Stimulated activated CD4-positive, alpha-beta T cell treated with anti-CD3 and anti-CD28 coated beads, Interleukin-1b, Interleukin-23, amount 100 ng/mL, for 24 hours (primary cell): ENCODE measurements at regions not wholly inside any gene's neighbourhood (a gene's known extent, or its start where the extent isn't known, plus 50 kb on each side); places are given as distances from the start of the nearest gene placed in this dataset.

ENCODE experiments used
- DNase-seq, 4 experiments: peaks; one replicate each; pipeline ENCODE4 v3.0.0-alpha.2; 2020; ENCODE audit warnings: low read depth in 4 of 4, low spot score in 1 of 4

- DNase-seq, result no peak
Observed at GRCh38 chr10:2284071-2284470, 546.7 kb upstream of the ADARB2 start.

DNA sequence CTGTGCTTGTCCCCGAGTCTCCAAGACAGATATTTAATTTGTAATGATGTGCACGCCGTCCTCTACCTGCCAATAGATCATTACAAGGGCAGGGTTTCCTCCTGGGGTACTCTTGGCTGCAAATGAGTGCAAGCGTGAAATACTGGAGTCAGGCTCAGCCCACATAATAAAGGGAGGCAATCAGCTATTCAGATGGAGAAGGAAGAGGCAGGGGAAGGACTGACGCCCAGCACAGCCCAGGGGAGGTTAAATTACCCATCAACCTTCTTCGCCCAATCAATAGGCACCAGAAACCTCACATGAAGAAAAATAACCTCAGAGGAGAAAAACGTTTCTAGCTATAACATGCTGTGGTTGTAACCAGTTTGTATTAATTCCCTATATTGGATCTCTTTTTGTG, 544.9 kb upstream of the ADARB2 start:
- no peak for DNase-seq

DNA sequence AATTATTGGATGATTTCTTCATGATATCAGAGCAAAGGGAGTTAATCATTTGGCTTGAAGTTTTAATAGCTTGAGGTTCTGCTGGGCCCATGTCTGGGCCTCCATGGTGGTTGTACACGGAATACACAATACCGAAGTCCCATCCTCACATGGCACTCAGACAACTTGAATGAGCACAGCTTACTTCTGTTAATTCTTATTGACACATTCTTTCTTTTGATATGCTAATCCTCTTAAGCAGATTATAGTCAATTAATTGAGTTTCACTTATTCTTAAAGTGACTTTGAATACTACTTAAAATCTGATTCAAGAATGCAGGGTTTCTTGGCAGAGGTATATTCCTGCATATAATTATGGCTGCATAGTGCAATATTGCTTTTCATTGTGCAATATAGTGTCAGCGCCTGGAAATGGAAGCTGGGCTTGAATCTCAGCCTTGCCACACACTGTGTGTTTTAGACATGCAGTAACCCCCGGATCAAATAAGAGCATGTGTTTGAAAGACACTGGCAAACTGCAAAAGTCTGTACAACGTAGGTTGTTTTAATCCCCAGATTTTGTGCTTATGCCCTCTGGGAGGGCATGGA, 543.5 kb upstream of the ADARB2 start:
- no peak for DNase-seq

DNA sequence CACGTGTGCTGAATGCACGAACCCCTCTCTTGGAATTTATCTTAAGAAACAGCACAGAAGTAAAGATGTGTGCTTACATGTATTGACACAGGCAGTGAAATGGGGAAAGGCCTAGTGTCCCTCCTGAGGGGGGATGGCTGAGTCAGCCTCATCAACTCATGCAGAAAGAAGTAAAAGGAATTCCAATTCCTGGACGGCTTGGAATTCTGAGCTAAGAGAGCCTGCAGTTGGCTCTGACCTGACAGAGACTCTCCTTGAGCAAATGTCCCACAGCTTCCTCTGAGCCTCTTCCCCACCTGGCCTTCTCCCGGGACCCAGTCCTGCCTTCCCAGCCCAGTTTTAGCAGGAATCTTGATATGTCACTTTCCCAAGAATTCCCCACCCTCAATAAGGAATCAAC, 542.4 kb upstream of the ADARB2 start:
- no peak for DNase-seq

DNA sequence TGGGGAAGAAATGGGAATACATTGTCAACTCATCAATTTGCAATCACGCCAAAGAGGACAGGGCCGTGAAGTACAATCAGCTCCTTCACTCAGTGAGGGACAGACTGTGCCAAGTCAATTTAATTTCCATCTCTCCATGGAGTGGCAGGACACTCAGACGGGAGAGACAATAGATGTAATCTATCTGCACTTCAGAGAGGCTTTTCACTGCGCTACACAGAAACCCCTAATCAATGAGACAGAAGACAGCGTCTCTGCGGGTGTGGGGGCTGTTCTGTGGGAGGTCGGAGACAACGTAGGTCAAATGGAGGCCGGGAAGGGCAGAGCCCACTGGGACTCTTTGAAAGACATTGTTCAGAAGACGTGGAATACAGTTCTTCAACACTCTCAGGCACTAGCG, 541.0 kb upstream of the ADARB2 start:
- no peak for DNase-seq

DNA sequence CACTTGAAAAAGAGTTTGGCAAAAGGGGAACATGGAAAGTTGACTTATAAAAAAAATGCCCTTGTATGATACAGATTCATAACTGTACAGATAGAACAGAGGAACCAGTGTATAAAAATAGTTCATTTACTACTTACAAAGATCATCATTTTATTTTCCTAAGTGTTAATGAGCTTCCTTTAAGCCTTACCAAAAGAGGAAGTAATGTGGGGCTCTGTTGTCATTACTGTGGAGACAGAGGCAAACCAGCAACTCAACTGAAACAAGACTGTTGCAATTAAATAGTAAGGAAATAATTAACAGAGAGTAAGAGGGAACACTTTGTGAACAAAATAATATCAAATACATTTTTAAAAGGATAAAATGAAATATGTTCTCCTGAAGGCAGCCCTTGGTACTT, 526.2 kb upstream of the ADARB2 start:
- DNase-seq, result no peak

DNA sequence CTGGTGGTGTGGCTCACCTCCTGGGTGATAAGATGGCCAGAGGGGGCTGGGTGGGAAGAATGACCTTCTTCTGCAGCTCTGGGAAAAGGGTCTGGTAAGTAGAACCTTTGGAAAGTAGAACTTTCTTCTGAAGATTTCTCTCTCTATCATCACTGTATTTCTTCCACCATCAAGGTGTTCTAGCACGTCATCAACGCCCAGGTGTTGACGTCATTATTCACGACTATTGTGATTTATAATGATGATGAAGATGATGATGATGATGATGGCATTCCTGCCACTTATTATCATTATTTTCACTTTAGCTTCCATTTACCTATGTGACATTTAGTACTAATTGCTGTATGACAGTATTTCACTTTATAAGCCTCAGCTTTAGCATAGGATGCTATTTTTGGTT, 525.6 kb upstream of the ADARB2 start:
- no peak for DNase-seq

- DNase-seq, result no peak
Observed at GRCh38 chr10:2262333-2262732, 525.0 kb upstream of the ADARB2 start.

DNA sequence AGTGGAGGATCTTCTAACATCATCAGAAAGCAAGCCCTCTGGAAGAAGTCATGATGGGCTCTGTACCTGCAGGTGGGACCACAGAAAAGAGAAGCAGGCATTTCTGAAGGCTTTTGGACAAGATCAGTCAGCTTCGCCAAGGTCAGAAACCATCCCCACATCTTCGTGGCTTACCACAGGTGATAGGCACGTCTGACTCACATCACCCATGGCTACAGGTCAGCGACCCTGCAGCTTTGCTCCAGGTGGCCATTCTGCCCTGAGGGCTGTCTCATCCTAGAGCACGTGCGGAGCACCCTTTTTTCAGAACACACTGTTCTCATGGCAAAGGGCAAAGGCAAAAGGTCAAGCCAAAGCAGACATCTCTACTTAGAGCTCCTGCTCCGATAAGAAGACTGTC, 518.9 kb upstream of the ADARB2 start:
- no peak for DNase-seq

GRCh38 chr10:2252096-2252495, 514.8 kb upstream of the ADARB2 start:
- no peak for DNase-seq

DNA sequence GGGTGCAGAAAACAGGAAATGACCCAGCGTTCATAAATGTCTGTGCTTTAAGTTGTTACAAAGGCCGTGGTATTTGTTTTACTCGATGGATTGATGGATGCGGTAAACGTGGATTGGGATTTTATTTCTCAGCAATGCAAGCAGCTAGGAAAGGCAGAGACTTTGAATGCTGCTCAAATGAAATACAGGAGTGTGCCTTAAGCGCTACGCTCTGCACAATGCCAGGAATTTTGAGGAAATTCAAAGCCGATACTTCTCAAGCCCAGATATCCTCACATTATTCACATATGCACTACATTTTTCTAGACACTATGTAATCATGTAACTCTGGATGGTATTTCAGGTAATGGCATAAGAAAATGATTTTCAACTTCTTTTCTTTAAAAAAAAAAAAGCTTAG, 514.3 kb upstream of the ADARB2 start:
- no peak for DNase-seq

DNA sequence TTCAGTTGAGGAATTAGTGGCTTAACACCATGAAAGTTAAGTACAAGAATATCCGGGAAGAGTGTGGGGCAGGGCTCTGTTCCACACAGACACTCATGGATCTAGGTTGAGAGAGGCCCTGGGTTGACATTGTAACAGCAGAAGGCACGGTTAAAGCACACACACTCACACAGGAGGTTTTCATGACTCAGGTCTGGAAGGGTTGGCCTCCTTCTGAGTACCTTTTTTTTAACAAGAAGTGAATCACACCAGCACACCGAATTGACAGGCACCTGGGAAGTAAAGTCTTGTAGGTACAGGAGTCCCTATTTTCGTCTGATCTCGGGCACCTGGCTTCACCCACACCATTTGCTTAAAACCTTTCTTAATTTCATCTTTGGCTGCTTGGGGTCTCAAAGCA, 509.4 kb upstream of the ADARB2 start:
- no peak for DNase-seq

DNA sequence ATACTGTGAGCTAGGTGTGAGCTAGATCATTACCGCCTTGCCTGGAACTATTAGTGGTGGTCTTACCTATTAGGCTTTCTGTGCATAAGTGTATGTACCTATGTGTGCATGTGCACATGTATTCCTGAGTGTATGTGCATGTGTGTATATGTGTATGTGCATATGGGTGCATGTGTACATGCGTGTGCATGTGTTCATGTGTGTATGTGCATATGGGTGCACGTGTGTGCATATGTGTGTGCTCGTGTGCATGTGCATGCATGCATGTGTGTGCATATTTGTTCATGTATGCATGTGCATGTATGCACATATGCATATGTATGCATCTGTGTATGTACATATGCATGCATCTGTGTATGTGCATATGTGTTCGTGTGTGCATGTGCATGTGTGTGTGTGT, 508.3 kb upstream of the ADARB2 start:
- no peak for DNase-seq

GRCh38 chr10:2244471-2244870, 507.1 kb upstream of the ADARB2 start:
- no peak for DNase-seq

DNA sequence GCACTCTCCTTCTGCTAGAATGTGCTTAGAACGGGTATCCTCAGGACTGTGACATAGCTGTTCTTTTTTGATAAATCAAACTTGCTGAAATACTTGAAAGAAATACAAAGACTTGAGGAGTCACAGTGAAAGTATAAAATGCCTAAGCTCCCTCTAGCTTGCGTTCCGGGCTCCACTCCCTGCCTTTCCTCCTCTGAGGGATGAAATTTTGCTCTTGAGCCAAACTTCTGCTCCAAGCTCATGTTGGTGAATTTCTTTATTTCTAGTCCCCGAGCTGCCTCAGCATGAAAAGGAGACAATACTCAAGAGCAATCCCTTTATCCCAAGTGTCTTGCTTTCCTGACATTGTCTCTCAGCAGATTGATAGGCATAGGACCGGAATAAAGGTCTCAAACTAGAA, 499.6 kb upstream of the ADARB2 start:
- no peak for DNase-seq

- DNase-seq, result no peak
Observed at GRCh38 chr10:2232479-2232878, 495.2 kb upstream of the ADARB2 start.

DNA sequence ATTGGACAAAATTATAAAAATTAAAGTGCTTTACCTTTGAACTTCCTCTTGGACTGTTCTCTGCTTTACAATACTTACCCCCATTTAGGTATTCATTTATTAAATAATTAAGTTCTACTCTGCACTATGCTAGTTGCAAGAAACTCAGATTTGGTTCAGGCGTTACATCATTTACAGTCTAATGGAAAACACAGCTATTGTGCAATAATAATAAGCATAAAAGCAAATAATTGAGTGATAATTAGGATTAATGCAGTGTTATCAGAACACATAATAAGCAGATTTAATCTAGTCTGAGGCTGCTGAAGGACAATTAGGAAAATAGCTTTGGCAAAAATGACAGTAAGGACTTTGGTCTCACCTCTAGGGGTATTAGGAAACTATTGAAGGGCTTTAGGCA, 493.2 kb upstream of the ADARB2 start:
- no peak for DNase-seq

GRCh38 chr10:2228320-2228901, 491.1 kb upstream of the ADARB2 start:
- no peak for DNase-seq

- no peak for DNase-seq
Observed at GRCh38 chr10:2225609-2226008, 488.3 kb upstream of the ADARB2 start.

- DNase-seq, result no peak
Observed at GRCh38 chr10:2223548-2224320, 486.4 kb upstream of the ADARB2 start.

DNA sequence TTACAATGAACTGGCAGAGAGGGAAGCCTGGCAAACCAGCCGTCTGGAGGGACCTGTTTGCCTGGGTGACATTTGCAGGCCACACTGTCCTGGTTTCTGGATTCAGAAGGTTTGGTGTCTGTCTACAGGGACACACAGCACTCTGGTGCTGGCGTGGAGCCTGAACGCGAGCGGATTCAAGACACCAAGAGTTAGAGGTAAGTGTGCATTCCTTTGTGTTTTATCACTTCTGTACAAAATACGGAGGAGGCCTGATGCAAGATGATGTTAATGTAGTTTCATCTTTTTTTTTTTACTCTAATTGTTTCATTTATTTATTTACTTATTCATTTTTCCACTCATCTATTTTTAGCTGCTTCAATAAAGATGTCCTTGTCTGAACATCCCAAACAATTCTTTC, 485.3 kb upstream of the ADARB2 start:
- no peak for DNase-seq

DNA sequence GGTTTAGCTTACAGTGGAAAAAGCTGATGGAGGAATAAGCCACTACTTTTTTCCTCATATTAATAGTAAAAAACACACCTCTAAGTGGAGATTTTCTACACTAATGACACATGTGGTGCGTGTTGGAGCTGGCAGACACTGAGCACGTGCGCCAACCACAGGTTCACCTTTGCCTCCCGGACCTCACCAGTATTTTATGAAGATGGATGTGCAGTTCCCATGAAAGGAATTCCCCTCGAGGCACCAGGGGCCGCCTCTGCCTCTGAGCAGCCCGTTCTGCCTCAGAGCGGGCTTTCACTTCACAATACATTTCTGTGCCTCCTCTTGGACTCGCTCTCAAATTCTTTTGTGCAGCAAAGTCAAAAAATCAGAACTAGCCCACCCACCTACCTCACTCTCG, 477.5 kb upstream of the ADARB2 start:
- no peak for DNase-seq

DNA sequence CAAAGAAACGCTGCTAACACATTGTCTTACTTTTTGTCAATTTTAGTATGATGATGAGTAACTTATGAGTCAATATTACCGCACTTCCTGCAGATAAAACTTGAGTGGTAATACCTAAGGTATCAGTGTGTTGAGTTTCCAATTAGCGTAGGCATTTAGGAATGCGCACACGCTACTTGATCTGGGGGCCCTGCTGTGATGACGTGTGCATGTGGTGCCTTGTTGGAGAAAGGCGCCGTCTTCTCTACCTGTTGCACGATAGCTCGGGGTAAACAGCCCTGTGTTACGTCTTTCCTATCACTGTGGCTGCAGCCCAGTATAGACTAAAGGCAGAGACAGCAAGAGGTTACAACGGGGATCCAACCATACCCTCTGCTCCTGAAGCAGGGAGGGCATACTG, 476.8 kb upstream of the ADARB2 start:
- DNase-seq, result no peak
